A673 (cell line): ENCODE measurements at regions not wholly inside any gene's neighbourhood (a gene's known extent, or its start where the extent isn't known, plus 50 kb on each side); places are given as distances from the start of the nearest gene placed in this dataset.

Experiments used
- BruUV-seq: library from RNA; stranded (reverse); fragments of 400-500 nt; replicated peaks from 2 replicates; lab custom pipeline; 2021; lab: Mats Ljungman, UMichigan
- CTCF ChIA-PET: fragments of 300-600 bp; sonication (Branson Sonifier 250); formaldehyde crosslinking; loops from one replicate; lab custom pipeline; 2022; ENCODE audit warnings: antibody characterized with exemption; lab: Charles Lee
- POLR2A ChIA-PET: fragments of 300-600 bp; sonication (Branson Sonifier 250); formaldehyde crosslinking; loops from one replicate; lab custom pipeline; 2022; ENCODE audit warnings: antibody characterized with exemption; ENCODE audit not compliant: low non-redundant PET; lab: Charles Lee
- DNase-seq: peaks from one replicate; pipeline ENCODE4 v3.0.0-alpha.2; 2015; ENCODE audit warnings: low spot score
- H3K27ac ChIP-seq: fragments of 200-600 bp; sonication (generic); 2 replicates; pipeline ENCODE4 v1.5.1; 2016; ENCODE audit warnings: mixed run types, low read depth, mild to moderate bottlenecking, mixed read lengths, antibody characterized with exemption, low read length; ENCODE audit not compliant: poor library complexity, severe bottlenecking
- H3K27me3 ChIP-seq: fragments of 200-600 bp; sonication (generic); replicated peaks from 2 replicates; pipeline ENCODE4 v1.6.1; 2017; ENCODE audit warnings: mixed run types, low read depth, mild to moderate bottlenecking, mixed read lengths, antibody characterized with exemption, low read length; ENCODE audit not compliant: insufficient read depth, poor library complexity
- H3K36me3 ChIP-seq: fragments of 200-600 bp; sonication (generic); 2 replicates; pipeline ENCODE4 v1.6.1; 2016; ENCODE audit warnings: mixed run types, mild to moderate bottlenecking, mixed read lengths, antibody characterized with exemption, low read length; ENCODE audit not compliant: insufficient read depth, poor library complexity, severe bottlenecking
- H3K4me1 ChIP-seq: fragments of 200-600 bp; sonication (generic); 2 replicates; pipeline ENCODE4 v1.6.1; 2017; ENCODE audit warnings: mixed run types, mild to moderate bottlenecking, mixed read lengths, antibody characterized with exemption, low read length; ENCODE audit not compliant: insufficient read depth, poor library complexity, severe bottlenecking
- H3K4me3 ChIP-seq: fragments of 200-600 bp; sonication (generic); 2 replicates; pipeline ENCODE4 v1.5.1; 2016; ENCODE audit warnings: low read depth, mixed run types, mild to moderate bottlenecking, mixed read lengths, low read length; ENCODE audit not compliant: poor library complexity, severe bottlenecking
- H3K9me3 ChIP-seq: fragments of 200-600 bp; sonication (generic); 2 replicates; pipeline ENCODE4 v1.6.1; 2016; ENCODE audit warnings: mixed run types, low read depth, mild to moderate bottlenecking, mixed read lengths, antibody characterized with exemption, low read length; ENCODE audit not compliant: poor library complexity, severe bottlenecking
- EZH2 ChIP-seq: fragments of 200-600 bp; sonication (generic); IDR thresholded peaks from 2 replicates; pipeline ENCODE4 v1.6.1; 2017; ENCODE audit warnings: borderline replicate concordance, low read depth, mild to moderate bottlenecking, mixed read lengths, antibody characterized with exemption, low read length; ENCODE audit not compliant: poor library complexity, severe bottlenecking
- intact Hi-C: fragments of 100-400 bp; cut with micrococcal nuclease; formaldehyde crosslinking; loops from one replicate; pipeline ENCODE4 v1.10.0; 2022; ENCODE audit not compliant: unreplicated experiment
- TF ChIP-seq, protein P1 (sequence below): fragments of 300-800, 200-600 bp; sonication (generic); conservative IDR thresholded peaks from 2 replicates; pipeline ENCODE4 v1.5.1; 2017; ENCODE audit warnings: low read depth, mild to moderate bottlenecking, antibody characterized with exemption, low read length, moderate library complexity, mixed read lengths

DNA sequence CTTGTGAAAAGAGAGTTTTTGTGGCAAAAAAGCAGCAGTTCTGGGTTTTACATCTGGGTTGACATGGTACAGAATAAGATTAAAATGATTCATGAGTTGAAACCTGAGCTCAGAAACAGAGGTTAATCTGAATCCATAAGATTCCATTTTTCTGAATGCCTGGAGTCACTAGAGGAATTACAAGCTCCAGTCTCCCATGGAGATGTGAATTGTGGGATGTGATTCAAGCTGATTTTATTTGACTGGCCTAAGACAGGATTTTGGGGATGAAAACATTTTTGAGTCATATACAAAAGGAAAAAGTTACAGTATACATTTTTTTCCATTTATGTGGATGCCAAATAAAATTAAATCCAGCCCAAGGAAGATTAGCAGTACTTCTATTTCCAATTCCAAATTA is 161.1 kb downstream of the RBM46 start:
- Histone ChIP-seq H3K36me3 (no peaks in the 10 kb centered on the region), H3K4me3 (no peak overlapping the region), H3K4me1 (peaks cover 5% of the 10 kb centered on the region), H3K27ac (no peak overlapping the region), H3K9me3 (no peaks in the 10 kb centered on the region), H3K27me3 (no peaks in the 10 kb centered on the region)
- intact Hi-C loops: no loop called here
- no TSS peak for BruUV-seq
- TF ChIP-seq EZH2: no peak
- TF ChIP-seq, protein P1, sequence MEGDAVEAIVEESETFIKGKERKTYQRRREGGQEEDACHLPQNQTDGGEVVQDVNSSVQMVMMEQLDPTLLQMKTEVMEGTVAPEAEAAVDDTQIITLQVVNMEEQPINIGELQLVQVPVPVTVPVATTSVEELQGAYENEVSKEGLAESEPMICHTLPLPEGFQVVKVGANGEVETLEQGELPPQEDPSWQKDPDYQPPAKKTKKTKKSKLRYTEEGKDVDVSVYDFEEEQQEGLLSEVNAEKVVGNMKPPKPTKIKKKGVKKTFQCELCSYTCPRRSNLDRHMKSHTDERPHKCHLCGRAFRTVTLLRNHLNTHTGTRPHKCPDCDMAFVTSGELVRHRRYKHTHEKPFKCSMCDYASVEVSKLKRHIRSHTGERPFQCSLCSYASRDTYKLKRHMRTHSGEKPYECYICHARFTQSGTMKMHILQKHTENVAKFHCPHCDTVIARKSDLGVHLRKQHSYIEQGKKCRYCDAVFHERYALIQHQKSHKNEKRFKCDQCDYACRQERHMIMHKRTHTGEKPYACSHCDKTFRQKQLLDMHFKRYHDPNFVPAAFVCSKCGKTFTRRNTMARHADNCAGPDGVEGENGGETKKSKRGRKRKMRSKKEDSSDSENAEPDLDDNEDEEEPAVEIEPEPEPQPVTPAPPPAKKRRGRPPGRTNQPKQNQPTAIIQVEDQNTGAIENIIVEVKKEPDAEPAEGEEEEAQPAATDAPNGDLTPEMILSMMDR: no peak
- no peak for DNase-seq
- ChIA-PET CTCF (no interaction called here), POLR2A (no interaction called here)

DNA sequence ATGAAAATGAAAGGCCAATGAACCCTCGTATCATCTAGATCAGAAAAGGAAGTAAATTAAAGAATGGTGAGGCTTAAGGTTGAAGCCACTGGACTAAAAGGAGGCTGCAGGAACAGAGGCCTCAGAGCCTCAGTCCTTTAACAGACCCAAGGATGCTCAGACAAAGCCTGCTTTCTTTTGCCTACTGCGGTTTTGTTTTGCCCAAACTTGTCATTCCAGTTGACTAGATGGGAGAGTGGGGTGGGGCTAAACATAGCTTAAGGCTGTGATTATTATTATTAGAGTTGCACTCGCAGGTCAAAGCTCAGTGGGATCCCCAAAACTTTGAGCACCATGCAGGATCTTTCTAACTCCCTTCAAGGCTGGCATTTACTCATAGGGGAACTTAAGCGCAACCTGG is 163.9 kb downstream of the RBM46 start:
- Histone ChIP-seq H3K36me3 (no peaks in the 10 kb centered on the region), H3K27ac (no peak overlapping the region), H3K4me1 (peaks cover 5% of the 10 kb centered on the region), H3K9me3 (no peaks in the 10 kb centered on the region), H3K4me3 (no peak overlapping the region), H3K27me3 (no peaks in the 10 kb centered on the region)
- ChIA-PET POLR2A (no interaction called here), CTCF (no interaction called here)
- intact Hi-C loops: no loop called here
- BruUV-seq: no TSS peak
- DNase-seq: no peak
- TF ChIP-seq, protein P1: no peak
- TF ChIP-seq EZH2: no peak

DNA sequence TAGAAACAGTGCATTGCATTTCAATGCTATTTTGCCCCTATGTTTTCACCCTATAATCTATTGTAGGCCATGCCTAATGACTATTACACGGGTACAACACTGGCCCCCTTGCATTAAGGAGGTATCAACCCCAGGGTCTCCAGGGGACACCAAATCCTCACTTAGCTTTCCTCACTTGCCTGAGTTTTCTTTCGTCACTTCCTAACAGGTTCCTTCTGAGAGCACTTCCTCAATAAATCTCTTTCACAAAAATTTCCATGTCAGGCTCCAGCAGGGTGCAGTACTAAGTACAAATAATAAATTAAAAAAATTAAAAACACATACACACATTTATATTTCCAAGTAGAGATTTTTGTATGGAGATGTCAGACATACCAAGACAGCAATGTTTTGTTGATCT is 165.0 kb downstream of the RBM46 start:
- Histone ChIP-seq H3K4me3 (no peak overlapping the region), H3K9me3 (no peaks in the 10 kb centered on the region), H3K4me1 (peaks cover 5% of the 10 kb centered on the region), H3K27me3 (no peaks in the 10 kb centered on the region), H3K36me3 (no peaks in the 10 kb centered on the region), H3K27ac (no peak overlapping the region)
- intact Hi-C loops: no loop called here
- no peak for TF ChIP-seq EZH2
- TF ChIP-seq, protein P1: no peak
- POLR2A ChIA-PET: no interaction called here
- peak; percentile 55 for DNase-seq
- BruUV-seq: no TSS peak
- CTCF ChIA-PET: no interaction called here
